SK-MEL-5 (cell line): ENCODE measurements at regions not wholly inside any gene's neighbourhood (a gene's known extent, or its start where the extent isn't known, plus 50 kb on each side); places are given as distances from the start of the nearest gene placed in this dataset.
"Not testable (repeated sequence)": the region's sequence is repeated elsewhere in the genome, so short reads cannot be mapped to it uniquely, and the experiment has no call there.

Source experiments
- DNase-seq: peaks from one replicate; pipeline ENCODE4 v3.0.0-alpha.2; 2016; ENCODE audit warnings: low read depth, low spot score
- in situ Hi-C: cut with HindIII; loops from 2 replicates; pipeline ENCODE4 v1.10.0; 2016; ENCODE audit warnings: low sequenced_read_pairs, high pct_unique_total_duplicates, low pct_unique_long_range_greater_than_20kb

- DNase-seq, in situ Hi-C loops: not testable (repeated sequence)
Observed at GRCh38 chr4:66931981-66932380, 613.3 kb downstream of the CENPC start.

DNA sequence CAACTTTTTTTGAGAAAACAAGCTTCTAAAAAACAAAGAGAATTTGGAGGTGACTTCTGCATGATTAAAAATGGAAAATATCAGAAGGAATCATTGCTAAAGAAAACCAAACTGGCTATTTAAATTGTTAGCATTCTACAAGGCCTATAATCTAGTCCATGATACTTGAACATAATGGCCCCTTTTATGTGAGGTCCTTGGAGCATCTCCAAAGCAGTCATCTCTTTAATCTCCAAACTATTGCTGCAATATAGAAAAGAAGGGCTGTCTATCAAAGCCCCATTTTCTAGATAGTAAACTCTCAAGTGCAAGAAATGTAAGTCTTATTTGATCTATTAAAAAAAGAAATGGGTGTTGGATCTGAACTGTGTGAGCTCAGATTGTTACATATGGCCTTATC lies 615.1 kb downstream of the CENPC start:
- in situ Hi-C loops, result no loop called here
- DNase-seq, result peak; percentile 62

DNA sequence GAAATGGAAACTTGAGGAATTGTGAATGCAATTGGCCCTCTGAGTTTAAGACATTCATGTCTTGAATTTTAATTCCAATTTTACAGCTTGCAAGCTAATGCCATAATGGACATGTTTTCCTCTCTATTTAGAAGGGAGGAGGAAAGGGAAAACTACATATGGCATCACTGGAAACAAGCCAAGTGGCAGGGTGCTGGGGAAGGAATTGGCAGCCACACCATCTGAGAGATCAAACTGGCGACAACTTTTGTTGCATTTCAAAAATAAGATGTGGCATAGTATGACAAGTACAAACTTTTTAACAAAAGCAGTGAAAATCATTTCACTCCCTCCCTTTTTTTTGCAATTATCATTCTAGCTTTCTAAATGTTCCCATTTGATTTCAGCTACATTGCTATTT lies 615.6 kb downstream of the CENPC start:
- in situ Hi-C loops, result no loop called here

GRCh38 chr4:66928881-66929280 lies 616.4 kb downstream of the CENPC start:
- DNase-seq, in situ Hi-C loops: not testable (repeated sequence)

More for the DNA sequence above, 615.6 kb downstream of the CENPC start:
- DNase-seq, result peak; percentile 13

GRCh38 chr4:66927937-66928336 lies 617.4 kb downstream of the CENPC start:
- DNase-seq, result no peak
- in situ Hi-C loops, result no loop called here

GRCh38 chr4:66926687-66927086 lies 618.6 kb downstream of the CENPC start:
- in situ Hi-C loops, result no loop called here
- no peak for DNase-seq

DNA sequence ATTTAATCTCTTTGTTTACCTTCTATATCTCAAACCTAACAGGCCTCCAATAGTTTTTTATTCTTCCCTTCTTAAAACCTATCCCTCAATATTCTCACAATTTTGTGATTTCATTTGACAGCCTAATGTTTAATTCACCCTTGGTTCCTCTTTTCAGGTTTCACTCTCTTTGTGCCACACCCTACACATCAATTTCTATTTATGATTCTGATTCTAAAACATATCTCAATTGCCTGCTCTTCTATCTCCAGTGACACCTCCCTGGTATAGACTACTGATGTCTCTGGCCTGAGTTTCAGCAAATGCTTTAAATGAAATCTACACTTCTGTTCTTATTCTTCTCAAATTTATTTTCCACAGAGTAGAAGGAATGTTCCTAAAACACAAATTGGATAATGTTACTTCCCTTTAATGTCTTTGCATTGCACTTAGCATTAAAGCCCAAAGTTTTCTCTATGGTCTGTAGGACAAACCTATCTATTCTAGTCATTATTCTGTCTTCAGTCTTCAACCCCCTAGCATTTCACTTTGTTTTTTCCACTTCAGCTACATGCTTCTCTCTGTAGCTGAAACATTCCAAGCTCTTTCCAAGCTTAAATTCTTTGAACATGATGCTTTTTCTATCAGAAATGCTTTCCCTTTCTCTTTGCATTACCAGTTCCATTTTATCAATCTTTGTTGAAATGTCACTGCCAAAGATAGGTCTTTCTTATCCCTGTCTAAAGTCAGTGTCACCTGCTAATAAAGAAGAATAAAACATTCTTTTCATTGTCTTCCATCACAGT lies 622.0 kb downstream of the CENPC start:
- no peak for DNase-seq

DNA sequence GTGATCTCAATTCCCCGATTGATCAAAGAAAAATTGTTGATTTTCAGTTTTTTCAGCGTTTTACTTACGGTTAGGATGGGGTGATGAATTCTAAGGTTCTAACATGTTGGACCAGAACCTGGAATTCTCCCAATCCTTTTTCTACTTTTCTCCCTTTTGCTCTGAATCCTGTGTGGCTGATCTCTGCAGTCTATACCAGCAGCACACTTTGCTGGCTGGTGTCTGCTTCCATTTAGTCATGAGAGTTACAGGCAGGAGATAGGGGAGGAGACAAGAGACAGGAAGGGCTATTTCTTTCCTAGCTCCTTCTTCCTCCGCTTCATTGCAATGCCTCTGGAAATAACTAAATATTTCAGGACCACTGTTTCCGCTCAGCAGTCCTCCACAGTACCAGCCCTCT lies 623.9 kb downstream of the CENPC start:
- in situ Hi-C loops, result no loop called here
- DNase-seq, result no peak

More for the DNA sequence above, 622.0 kb downstream of the CENPC start:
- in situ Hi-C loops, result no loop called here

- in situ Hi-C loops, result no loop called here
Observed at GRCh38 chr4:66920514-66920913, 624.8 kb downstream of the CENPC start.

GRCh38 chr4:66911880-66912279 lies 633.4 kb downstream of the CENPC start:
- no peak for DNase-seq
- in situ Hi-C loops, result no loop called here

More at GRCh38 chr4:66920514-66920913, 624.8 kb downstream of the CENPC start:
- DNase-seq, result no peak

GRCh38 chr4:66906314-66906713 lies 639.0 kb downstream of the CENPC start:
- no peak for DNase-seq
- in situ Hi-C loops, result no loop called here

GRCh38 chr4:66899422-66900065 lies 645.8 kb downstream of the CENPC start:
- in situ Hi-C loops, result no loop called here
- DNase-seq, result no peak

GRCh38 chr4:66893807-66894206 lies 651.5 kb downstream of the CENPC start:
- in situ Hi-C loops, result no loop called here

DNA sequence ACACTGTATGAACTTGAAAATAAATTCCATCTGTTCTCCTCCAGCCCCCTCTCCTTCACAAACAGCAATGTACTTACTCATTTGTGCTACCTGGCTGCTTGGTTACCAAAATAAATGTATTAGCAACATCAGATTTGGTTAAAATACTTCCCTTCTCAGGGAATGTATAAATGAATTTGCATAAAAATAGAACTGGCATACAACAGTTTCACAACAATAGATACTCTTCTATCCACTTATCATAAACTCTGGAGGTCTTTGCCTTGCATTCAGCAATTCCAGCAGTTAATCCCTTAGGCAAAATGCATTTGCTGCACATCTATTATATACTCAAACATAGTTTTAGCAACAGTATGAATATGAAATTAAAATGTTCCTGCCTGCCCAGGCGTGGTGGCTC lies 658.2 kb downstream of the CENPC start:
- DNase-seq, result no peak
- in situ Hi-C loops, result no loop called here

More at GRCh38 chr4:66893807-66894206, 651.5 kb downstream of the CENPC start:
- no peak for DNase-seq

- in situ Hi-C loops, result no loop called here
- DNase-seq, result no peak
Observed at GRCh38 chr4:66885501-66886165, 659.7 kb downstream of the CENPC start.

DNA sequence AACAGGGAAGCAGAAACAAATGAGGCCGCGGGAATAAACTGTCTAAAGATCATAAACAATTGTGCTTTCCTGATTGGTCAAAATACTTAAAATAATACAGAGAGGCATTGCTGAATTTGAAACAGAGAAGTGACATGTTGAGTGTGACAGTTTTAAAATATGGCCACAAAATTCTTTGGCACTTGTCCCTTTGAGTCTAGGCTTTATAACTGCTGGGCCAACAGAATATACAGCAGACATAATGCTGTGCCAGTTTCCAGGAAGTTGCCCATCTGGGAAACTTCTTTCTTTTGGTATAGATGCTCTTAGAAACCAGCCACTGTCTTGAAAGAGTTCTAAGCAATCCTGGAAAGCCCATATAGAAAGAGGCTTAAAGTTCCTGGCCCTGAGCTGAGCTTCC lies 668.4 kb downstream of the CENPC start:
- DNase-seq, result no peak
- in situ Hi-C loops, result no loop called here

DNA sequence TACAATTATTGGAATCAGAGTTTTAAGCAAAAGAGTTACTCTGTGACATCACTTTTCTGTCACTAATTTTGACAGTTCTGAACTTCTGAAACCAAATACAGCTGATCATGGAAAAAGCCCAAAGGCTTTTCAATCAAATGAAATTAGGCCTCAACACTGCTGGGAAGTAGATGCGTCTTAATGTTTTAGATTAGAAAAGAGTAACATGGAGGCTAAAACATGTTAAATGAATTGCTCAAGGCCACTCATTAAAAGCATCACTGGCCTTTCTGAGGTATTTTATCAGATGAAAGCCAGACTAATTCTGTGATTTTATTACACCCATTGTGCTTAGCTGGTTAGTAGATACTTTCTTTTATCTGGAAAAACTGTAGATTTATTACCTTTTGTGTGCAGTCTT lies 672.6 kb downstream of the CENPC start:
- no peak for DNase-seq
- in situ Hi-C loops, result no loop called here

GRCh38 chr4:66863481-66863880 lies 681.8 kb downstream of the CENPC start:
- no peak for DNase-seq
- in situ Hi-C loops, result no loop called here

GRCh38 chr4:66855956-66856355 lies 689.3 kb downstream of the CENPC start:
- DNase-seq, result no peak

More at GRCh38 chr4:66855956-66856355, 689.3 kb downstream of the CENPC start:
- in situ Hi-C loops, result no loop called here
